H1 (cell line): ENCODE measurements at regions not wholly inside any gene's neighbourhood (a gene's known extent, or its start where the extent isn't known, plus 50 kb on each side); places are given as distances from the start of the nearest gene placed in this dataset.

Source experiments
- BACH1 ChIP-seq: IDR thresholded peaks from 2 replicates; pipeline ENCODE4 v1.6.1; 2012; ENCODE audit warnings: low read length, improper control_type of control experiment
- CHD2 ChIP-seq: IDR thresholded peaks from 2 replicates; pipeline ENCODE4 v1.6.1; 2012; ENCODE audit warnings: low read length, improper control_type of control experiment
- EZH2 ChIP-seq: fragments of 200-600 bp; sonication (generic); IDR thresholded peaks from 2 replicates; pipeline ENCODE4 v1.7.1; 2012; ENCODE audit warnings: low read depth, mild to moderate bottlenecking, moderate library complexity, low read length, inconsistent platforms; ENCODE audit not compliant: severe bottlenecking
- JUND ChIP-seq: IDR thresholded peaks from 2 replicates; pipeline ENCODE4 v1.6.1; 2011; ENCODE audit warnings: mild to moderate bottlenecking, improper control_type of control experiment, low read length
- KDM5A ChIP-seq: fragments of 200-600 bp; IDR thresholded peaks from 2 replicates; pipeline ENCODE4 v1.7.1; 2012; ENCODE audit warnings: mild to moderate bottlenecking, low read length, inconsistent platforms, mixed read lengths
- POLR2A ChIP-seq, 2 experiments: IDR thresholded peaks; 1 replicate in 1 of 2; 2 replicates in 1 of 2; pipeline ENCODE4 v1.6.1; 2011; ENCODE audit warnings: low read depth in 2 of 2, low read length in 2 of 2, mild to moderate bottlenecking in 2 of 2; ENCODE audit errors: control extremely low read depth in 1 of 2
- RFX5 ChIP-seq: IDR thresholded peaks from 2 replicates; pipeline ENCODE4 v1.6.1; 2011; ENCODE audit warnings: low read depth, low read length, improper control_type of control experiment, borderline replicate concordance
- TAF1 ChIP-seq: IDR thresholded peaks from 2 replicates; pipeline ENCODE4 v1.6.1; 2011; ENCODE audit warnings: mild to moderate bottlenecking, low read depth, low read length
- TF ChIP-seq, protein P1 (sequence below): IDR thresholded peaks from 2 replicates; pipeline ENCODE4 v1.6.1; 2011; ENCODE audit warnings: low read length, improper control_type of control experiment
- TF ChIP-seq, protein P2 (sequence below), 3 experiments: IDR thresholded peaks; 1 replicate in 2 of 3; 2 replicates in 1 of 3; pipeline versions ENCODE4 v1.5.1 to v1.6.1; 2011; ENCODE audit warnings: low read length in 3 of 3, mild to moderate bottlenecking in 3 of 3, inconsistent platforms in 2 of 3, low read depth in 1 of 3, moderate library complexity in 1 of 3; ENCODE audit not compliant: insufficient read depth in 1 of 3; ENCODE audit errors: control extremely low read depth in 1 of 3

DNA sequence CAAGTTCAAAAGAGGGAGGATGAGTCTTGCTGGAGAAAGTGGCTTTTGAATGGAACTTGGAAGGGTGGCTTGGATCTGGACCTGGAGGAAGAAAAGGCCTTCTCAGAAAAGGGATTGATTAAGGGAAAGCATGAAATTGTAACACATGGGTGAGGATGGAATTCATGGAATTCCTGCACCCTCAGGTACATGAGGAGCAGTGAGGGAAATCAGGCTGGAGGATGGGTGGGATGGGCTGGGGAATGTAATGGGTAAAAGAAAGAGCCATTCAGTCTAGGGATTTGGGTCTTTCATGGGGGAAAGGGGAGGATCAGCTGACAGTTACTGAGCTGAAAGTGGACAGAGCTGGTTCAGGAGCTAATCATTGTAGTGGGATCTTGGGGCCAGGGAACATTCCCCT is 51.2 kb upstream of the HAAO start:
- TF ChIP-seq BACH1 (no peak), JUND (no peak), KDM5A (no peak), POLR2A (IDR thresholded peaks at IDR 0.05; ENCODE audit: control extremely low read depth in 1 of 2, low read depth in 2 of 2, low read length in 2 of 2) (no peak), CHD2 (no peak), RFX5 (no peak), TAF1 (no peak), EZH2 (no peak)
- TF ChIP-seq, protein P1, sequence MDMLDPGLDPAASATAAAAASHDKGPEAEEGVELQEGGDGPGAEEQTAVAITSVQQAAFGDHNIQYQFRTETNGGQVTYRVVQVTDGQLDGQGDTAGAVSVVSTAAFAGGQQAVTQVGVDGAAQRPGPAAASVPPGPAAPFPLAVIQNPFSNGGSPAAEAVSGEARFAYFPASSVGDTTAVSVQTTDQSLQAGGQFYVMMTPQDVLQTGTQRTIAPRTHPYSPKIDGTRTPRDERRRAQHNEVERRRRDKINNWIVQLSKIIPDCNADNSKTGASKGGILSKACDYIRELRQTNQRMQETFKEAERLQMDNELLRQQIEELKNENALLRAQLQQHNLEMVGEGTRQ = no peak
- TF ChIP-seq, protein P2, sequence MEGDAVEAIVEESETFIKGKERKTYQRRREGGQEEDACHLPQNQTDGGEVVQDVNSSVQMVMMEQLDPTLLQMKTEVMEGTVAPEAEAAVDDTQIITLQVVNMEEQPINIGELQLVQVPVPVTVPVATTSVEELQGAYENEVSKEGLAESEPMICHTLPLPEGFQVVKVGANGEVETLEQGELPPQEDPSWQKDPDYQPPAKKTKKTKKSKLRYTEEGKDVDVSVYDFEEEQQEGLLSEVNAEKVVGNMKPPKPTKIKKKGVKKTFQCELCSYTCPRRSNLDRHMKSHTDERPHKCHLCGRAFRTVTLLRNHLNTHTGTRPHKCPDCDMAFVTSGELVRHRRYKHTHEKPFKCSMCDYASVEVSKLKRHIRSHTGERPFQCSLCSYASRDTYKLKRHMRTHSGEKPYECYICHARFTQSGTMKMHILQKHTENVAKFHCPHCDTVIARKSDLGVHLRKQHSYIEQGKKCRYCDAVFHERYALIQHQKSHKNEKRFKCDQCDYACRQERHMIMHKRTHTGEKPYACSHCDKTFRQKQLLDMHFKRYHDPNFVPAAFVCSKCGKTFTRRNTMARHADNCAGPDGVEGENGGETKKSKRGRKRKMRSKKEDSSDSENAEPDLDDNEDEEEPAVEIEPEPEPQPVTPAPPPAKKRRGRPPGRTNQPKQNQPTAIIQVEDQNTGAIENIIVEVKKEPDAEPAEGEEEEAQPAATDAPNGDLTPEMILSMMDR (IDR thresholded peaks at IDR 0.05; ENCODE audit: control extremely low read depth in 1 of 3, insufficient read depth in 1 of 3, low read depth in 1 of 3, low read length in 3 of 3) = no peak
